SU-DHL-6 (cell line): ENCODE measurements at regions not wholly inside any gene's neighbourhood (a gene's known extent, or its start where the extent isn't known, plus 50 kb on each side); places are given as distances from the start of the nearest gene placed in this dataset.

Experiments
- CTCF ChIP-seq: fragments of 200-600 bp; sonication (generic); IDR thresholded peaks from one replicate; pipeline ENCODE4 v1.5.1; 2017; ENCODE audit warnings: antibody characterized with exemption, mild to moderate bottlenecking, low read length, moderate library complexity; ENCODE audit not compliant: insufficient read depth, poor library complexity, severe bottlenecking
- EZH2phosphoT487 ChIP-seq: fragments of 200-600 bp; sonication (generic), shearing (Covaris generic); conservative IDR thresholded peaks from 2 replicates; pipeline ENCODE4 v1.6.1; 2018; ENCODE audit warnings: mild to moderate bottlenecking, antibody characterized with exemption, low read length, moderate library complexity, mixed read lengths

- TF ChIP-seq CTCF = no peak
- TF ChIP-seq EZH2phosphoT487 = no peak
Measured at GRCh38 chr13:54953786-54954185, 1925.2 kb downstream of the OLFM4 start.
